Keratinocyte (primary cell): ENCODE measurements at regions not wholly inside any gene's neighbourhood (a gene's known extent, or its start where the extent isn't known, plus 50 kb on each side); places are given as distances from the start of the nearest gene placed in this dataset.

ENCODE experiments used
- DNase-seq: peaks from one replicate; pipeline ENCODE4 v3.0.0-alpha.2; 2011; ENCODE audit warnings: low read depth, missing footprints, low spot score
- FAIRE-seq: peaks from 2 replicates; lab custom pipeline; 2011; peaks lifted over from hg19 to GRCh38; lab: Jason Lieb, UNC
- H2AFZ ChIP-seq: 2 replicates; pipeline ENCODE4 v1.6.0; 2012; ENCODE audit warnings: low read length, control low read depth, inconsistent platforms; ENCODE audit not compliant: control insufficient read depth
- H3K27ac ChIP-seq: 2 replicates; pipeline ENCODE4 v1.5.1; 2011; ENCODE audit warnings: low read length; ENCODE audit not compliant: control insufficient read depth, insufficient read depth
- H3K27me3 ChIP-seq: 3 replicates; pipeline ENCODE4 v1.6.0; 2011; ENCODE audit warnings: low read length; ENCODE audit not compliant: control insufficient read depth, insufficient read depth; ENCODE audit errors: extremely low read depth
- H3K36me3 ChIP-seq, 2 experiments: 2 replicates in 1 of 2; 3 replicates in 1 of 2; pipeline ENCODE4 v1.5.1; 2011; ENCODE audit warnings: low read length in 2 of 2, mild to moderate bottlenecking in 1 of 2; ENCODE audit not compliant: control insufficient read depth in 2 of 2, insufficient read depth in 2 of 2; ENCODE audit errors: extremely low read depth in 1 of 2
- H3K4me1 ChIP-seq: 3 replicates; pipeline ENCODE4 v1.5.1; 2011; ENCODE audit warnings: low read length; ENCODE audit not compliant: control insufficient read depth, insufficient read depth; ENCODE audit errors: extremely low read depth
- H3K4me2 ChIP-seq: 3 replicates; pipeline ENCODE4 v1.6.0; 2011; ENCODE audit warnings: low read depth, low read length; ENCODE audit not compliant: control insufficient read depth, insufficient read depth; ENCODE audit errors: extremely low read depth
- H3K4me3 ChIP-seq, 3 experiments: fragments of 200-600 bp in 1 of 3; sonication (generic) in 1 of 3; 2 replicates in 2 of 3; 3 replicates in 1 of 3; pipeline ENCODE4 v1.5.1; 2011 to 2016; ENCODE audit warnings: low read length in 3 of 3, mild to moderate bottlenecking in 3 of 3, control low read depth in 2 of 3, inconsistent platforms in 1 of 3, low read depth in 1 of 3, mixed read lengths in 1 of 3, mixed run types in 1 of 3, moderate library complexity in 1 of 3; ENCODE audit not compliant: control insufficient read depth in 2 of 3, insufficient read depth in 2 of 3; ENCODE audit errors: extremely low read depth in 1 of 3
- H3K79me2 ChIP-seq: 2 replicates; pipeline ENCODE4 v1.6.0; 2012; ENCODE audit warnings: low read length; ENCODE audit not compliant: control insufficient read depth, insufficient read depth
- H3K9ac ChIP-seq: 3 replicates; pipeline ENCODE4 v1.6.0; 2011; ENCODE audit warnings: low read length; ENCODE audit not compliant: control insufficient read depth, insufficient read depth; ENCODE audit errors: extremely low read depth
- H3K9me1 ChIP-seq: 3 replicates; pipeline ENCODE4 v1.6.0; 2011; ENCODE audit warnings: low read length; ENCODE audit not compliant: control insufficient read depth, insufficient read depth; ENCODE audit errors: extremely low read depth
- H3K9me3 ChIP-seq: 2 replicates; pipeline ENCODE4 v1.5.1; 2012; ENCODE audit warnings: low read depth, low read length; ENCODE audit not compliant: control insufficient read depth
- H4K20me1 ChIP-seq: 3 replicates; pipeline ENCODE4 v1.6.0; 2011; ENCODE audit warnings: low read length; ENCODE audit not compliant: control insufficient read depth, insufficient read depth; ENCODE audit errors: extremely low read depth
- CTCF ChIP-seq, 3 experiments: IDR thresholded peaks in 1 of 3; conservative IDR thresholded peaks in 1 of 3; optimal IDR thresholded peaks in 1 of 3; 2 replicates in 2 of 3; 3 replicates in 1 of 3; pipeline versions ENCODE3 to v1.5.1; 2011; ENCODE audit warnings: low read length in 3 of 3, mild to moderate bottlenecking in 3 of 3, moderate library complexity in 2 of 3, control low read depth in 1 of 3, inconsistent platforms in 1 of 3; ENCODE audit not compliant: insufficient read depth in 2 of 3; ENCODE audit errors: extremely low read depth in 1 of 3
- EZH2 ChIP-seq: IDR thresholded peaks from one replicate; pipeline ENCODE4 v1.6.1; 2012; ENCODE audit warnings: inconsistent platforms, mild to moderate bottlenecking, low read length, moderate library complexity
- dilution Hi-C: fragments of 300-500 bp; cut with MboI; formaldehyde crosslinking; loops from one replicate; pipeline ENCODE4 v1.7.0; 2020; ENCODE audit warnings: low sequenced_read_pairs; ENCODE audit not compliant: extremely low pct_ligation_motif_present

GRCh38 chr11:64469288-64469687 lies 86.5 kb upstream of the SLC22A11 start:
- FAIRE-seq, result no peak
- TF ChIP-seq CTCF (optimal IDR thresholded peaks at IDR 0.05 in 1 of 3, IDR thresholded peaks at IDR 0.05 in 1 of 3, conservative IDR thresholded peaks at IDR 0.05 in 1 of 3; ENCODE audit: extremely low read depth in 1 of 3, insufficient read depth in 2 of 3, low read length in 3 of 3) (no peak), EZH2 (no peak)
- H3K79me2 ChIP-seq, result no peaks in the 10 kb centered on the region
- no peak overlapping the region for H3K27ac ChIP-seq
- H3K9me1 ChIP-seq, result no peaks in the 10 kb centered on the region
- H2AFZ ChIP-seq, result no peak overlapping the region
- no peak overlapping the region for H3K4me3 ChIP-seq
- no peak overlapping the region for H3K4me2 ChIP-seq
- no peaks in the 10 kb centered on the region for H3K9me3 ChIP-seq
- DNase-seq, result no peak
- H4K20me1 ChIP-seq, result no peaks in the 10 kb centered on the region
- H3K36me3 ChIP-seq, result no peaks in the 10 kb centered on the region
- dilution Hi-C loops, result no loop called here
- H3K27me3 ChIP-seq, result peaks cover 13% of the 10 kb centered on the region
- H3K9ac ChIP-seq, result no peak overlapping the region
- H3K4me1 ChIP-seq, result no peaks in the 10 kb centered on the region

- Histone ChIP-seq H3K79me2 (no peaks in the 10 kb centered on the region), H3K4me2 (no peak overlapping the region), H3K4me3 (no peak overlapping the region), H3K9ac (no peak overlapping the region), H3K36me3 (no peaks in the 10 kb centered on the region), H3K9me1 (no peaks in the 10 kb centered on the region), H4K20me1 (no peaks in the 10 kb centered on the region), H3K4me1 (no peaks in the 10 kb centered on the region), H3K27ac (no peak overlapping the region), H2AFZ (no peak overlapping the region), H3K9me3 (no peaks in the 10 kb centered on the region), H3K27me3 (peaks cover 20% of the 10 kb centered on the region)
- FAIRE-seq (no peak), DNase-seq (no peak)
- dilution Hi-C loops, result no loop called here
- TF ChIP-seq CTCF (optimal IDR thresholded peaks at IDR 0.05 in 1 of 3, IDR thresholded peaks at IDR 0.05 in 1 of 3, conservative IDR thresholded peaks at IDR 0.05 in 1 of 3; ENCODE audit: extremely low read depth in 1 of 3, insufficient read depth in 2 of 3, low read length in 3 of 3) (no peak), EZH2 (no peak)
Measured at GRCh38 chr11:64472593-64473455, 82.9 kb upstream of the SLC22A11 start.
